WERI-Rb-1 (cell line): ENCODE measurements at regions not wholly inside any gene's neighbourhood (a gene's known extent, or its start where the extent isn't known, plus 50 kb on each side); places are given as distances from the start of the nearest gene placed in this dataset.

Source experiments
- DNase-seq: peaks from one replicate; pipeline ENCODE4 v3.0.0-alpha.2; 2020
- H3K27ac ChIP-seq: fragments of 250-450 bp; sonication (Bioruptor Pico); 2 replicates; pipeline ENCODE4 v1.5.1; 2020; ENCODE audit warnings: mild to moderate bottlenecking, moderate library complexity
- H3K27me3 ChIP-seq: fragments of 250-450 bp; sonication (Bioruptor Pico); 2 replicates; pipeline ENCODE4 v1.5.1; 2021; ENCODE audit warnings: mild to moderate bottlenecking, low read depth, moderate library complexity; ENCODE audit not compliant: insufficient read depth, severe bottlenecking
- H3K36me3 ChIP-seq: fragments of 250-450 bp; sonication (Bioruptor Pico); 2 replicates; pipeline ENCODE4 v1.5.1; 2020; ENCODE audit warnings: mild to moderate bottlenecking, moderate library complexity
- H3K4me3 ChIP-seq: 2 replicates; pipeline ENCODE4 v1.5.1; 2011; ENCODE audit warnings: low read depth, mild to moderate bottlenecking, control low read depth, low read length
- H3K9me3 ChIP-seq: fragments of 250-450 bp; sonication (Bioruptor Pico); 2 replicates; pipeline ENCODE4 v1.5.1; 2021; ENCODE audit warnings: mild to moderate bottlenecking, moderate library complexity; ENCODE audit not compliant: severe bottlenecking
- TF ChIP-seq, protein P1 (sequence below): IDR thresholded peaks from 2 replicates; pipeline ENCODE4 v1.5.1; 2011; ENCODE audit warnings: low read depth, mild to moderate bottlenecking, control low read depth, inconsistent platforms, low read length

DNA sequence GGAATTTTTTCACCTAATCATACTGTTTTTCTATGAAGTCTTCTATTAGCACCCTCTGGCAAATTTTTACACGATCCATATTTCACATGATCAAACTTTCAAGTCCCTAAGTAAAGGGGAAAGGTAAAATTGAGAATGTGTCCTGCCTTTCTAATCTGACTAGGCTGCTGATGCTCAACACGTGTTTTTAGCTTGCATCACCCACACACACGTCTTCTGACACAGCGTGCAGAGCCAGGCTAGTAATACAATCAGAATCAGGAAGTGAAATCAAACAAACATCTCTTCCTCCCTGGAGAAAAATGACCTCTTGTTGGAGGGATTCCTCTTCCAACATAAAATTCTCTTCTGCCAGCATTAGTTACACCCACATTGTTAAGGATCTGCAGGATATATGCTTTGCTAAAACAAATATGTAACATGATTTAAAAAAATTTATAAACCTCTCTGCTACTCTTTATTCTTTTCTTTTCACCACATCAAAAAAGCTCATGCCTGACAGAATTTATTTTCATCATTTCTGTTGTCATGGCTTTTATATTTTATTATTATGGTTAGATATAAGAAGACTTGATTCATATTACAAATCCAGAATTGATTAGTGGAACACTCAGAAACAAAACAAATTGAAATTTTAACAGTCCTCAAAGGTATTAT, 122.4 kb downstream of the RAP2B start:
- H3K9me3 ChIP-seq, result no peaks in the 10 kb centered on the region
- H3K4me3 ChIP-seq, result no peak overlapping the region
- no peaks in the 10 kb centered on the region for H3K27me3 ChIP-seq
- TF ChIP-seq, protein P1, sequence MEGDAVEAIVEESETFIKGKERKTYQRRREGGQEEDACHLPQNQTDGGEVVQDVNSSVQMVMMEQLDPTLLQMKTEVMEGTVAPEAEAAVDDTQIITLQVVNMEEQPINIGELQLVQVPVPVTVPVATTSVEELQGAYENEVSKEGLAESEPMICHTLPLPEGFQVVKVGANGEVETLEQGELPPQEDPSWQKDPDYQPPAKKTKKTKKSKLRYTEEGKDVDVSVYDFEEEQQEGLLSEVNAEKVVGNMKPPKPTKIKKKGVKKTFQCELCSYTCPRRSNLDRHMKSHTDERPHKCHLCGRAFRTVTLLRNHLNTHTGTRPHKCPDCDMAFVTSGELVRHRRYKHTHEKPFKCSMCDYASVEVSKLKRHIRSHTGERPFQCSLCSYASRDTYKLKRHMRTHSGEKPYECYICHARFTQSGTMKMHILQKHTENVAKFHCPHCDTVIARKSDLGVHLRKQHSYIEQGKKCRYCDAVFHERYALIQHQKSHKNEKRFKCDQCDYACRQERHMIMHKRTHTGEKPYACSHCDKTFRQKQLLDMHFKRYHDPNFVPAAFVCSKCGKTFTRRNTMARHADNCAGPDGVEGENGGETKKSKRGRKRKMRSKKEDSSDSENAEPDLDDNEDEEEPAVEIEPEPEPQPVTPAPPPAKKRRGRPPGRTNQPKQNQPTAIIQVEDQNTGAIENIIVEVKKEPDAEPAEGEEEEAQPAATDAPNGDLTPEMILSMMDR, result no peak
- H3K36me3 ChIP-seq, result no peaks in the 10 kb centered on the region
- no peak overlapping the region for H3K27ac ChIP-seq
- DNase-seq, result no peak

DNA sequence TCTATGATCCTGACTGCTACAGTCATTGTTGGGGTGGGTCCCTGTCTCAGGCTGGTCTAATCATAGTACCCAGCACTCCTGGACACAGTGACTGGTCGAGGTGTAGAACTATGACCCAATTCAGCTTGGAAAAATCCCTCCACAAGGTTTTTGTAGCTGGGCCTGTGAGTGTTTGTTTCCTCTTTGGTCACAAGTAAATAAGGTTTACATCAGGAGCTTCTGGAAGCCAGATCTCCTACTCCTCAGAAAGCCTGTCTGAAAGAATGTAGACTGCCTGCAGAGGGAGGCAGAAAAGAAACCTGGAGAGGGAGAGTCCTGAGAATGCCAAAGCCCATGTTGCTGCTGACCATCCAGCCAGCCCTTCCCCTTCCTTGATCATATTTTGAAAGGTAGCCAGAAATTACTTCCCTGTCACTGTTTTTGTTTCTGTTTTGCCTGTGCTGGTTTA, 123.2 kb downstream of the RAP2B start:
- no peaks in the 10 kb centered on the region for H3K9me3 ChIP-seq
- H3K27me3 ChIP-seq, result no peaks in the 10 kb centered on the region
- TF ChIP-seq, protein P1, result no peak
- H3K36me3 ChIP-seq, result no peaks in the 10 kb centered on the region
- no peak overlapping the region for H3K4me3 ChIP-seq
- H3K27ac ChIP-seq, result no peak overlapping the region
- DNase-seq, result no peak

DNA sequence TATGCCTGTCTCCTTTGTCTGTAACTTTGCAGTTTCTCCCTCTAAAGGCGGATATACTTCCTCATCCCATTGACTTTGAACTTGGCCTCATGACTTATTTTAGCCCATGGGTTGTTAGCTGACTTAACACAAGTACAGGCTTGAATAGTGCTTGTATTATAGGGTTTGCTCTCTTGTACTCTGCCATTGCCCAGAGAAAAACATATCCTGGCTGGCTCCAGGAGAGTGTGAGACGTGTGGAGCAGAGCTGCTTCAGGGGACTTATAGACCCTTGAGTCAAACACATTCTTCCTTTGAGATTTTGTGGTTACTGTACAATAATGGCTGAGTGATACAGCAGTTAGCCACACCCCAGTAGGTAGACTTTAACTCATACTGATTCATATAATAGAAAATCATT, 124.0 kb downstream of the RAP2B start:
- H3K4me3 ChIP-seq, result no peak overlapping the region
- no peak overlapping the region for H3K27ac ChIP-seq
- no peak for DNase-seq
- TF ChIP-seq, protein P1, result no peak
- no peaks in the 10 kb centered on the region for H3K36me3 ChIP-seq
- no peaks in the 10 kb centered on the region for H3K9me3 ChIP-seq
- H3K27me3 ChIP-seq, result no peaks in the 10 kb centered on the region

DNA sequence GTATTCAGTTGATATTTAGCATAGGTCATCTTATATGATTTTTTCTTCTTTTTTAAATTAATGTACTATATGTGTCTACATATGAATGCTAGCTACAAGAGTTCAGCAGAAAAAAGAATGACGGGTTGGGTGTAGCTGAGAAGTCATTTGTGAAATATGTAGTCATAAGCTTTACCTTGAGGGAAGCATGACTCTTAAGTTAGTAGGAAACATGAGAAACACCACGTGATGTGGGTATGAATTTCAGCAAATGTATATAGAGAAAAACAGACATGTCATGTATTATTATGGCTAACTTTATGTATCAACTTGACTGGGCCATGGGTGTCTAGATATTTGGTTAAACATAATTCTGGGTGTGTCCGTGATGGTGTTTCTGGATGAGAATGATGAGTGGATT, 125.0 kb downstream of the RAP2B start:
- H3K4me3 ChIP-seq, result no peak overlapping the region
- no peaks in the 10 kb centered on the region for H3K36me3 ChIP-seq
- no peaks in the 10 kb centered on the region for H3K9me3 ChIP-seq
- H3K27ac ChIP-seq, result no peak overlapping the region
- TF ChIP-seq, protein P1, result no peak
- no peaks in the 10 kb centered on the region for H3K27me3 ChIP-seq
- DNase-seq, result no peak

DNA sequence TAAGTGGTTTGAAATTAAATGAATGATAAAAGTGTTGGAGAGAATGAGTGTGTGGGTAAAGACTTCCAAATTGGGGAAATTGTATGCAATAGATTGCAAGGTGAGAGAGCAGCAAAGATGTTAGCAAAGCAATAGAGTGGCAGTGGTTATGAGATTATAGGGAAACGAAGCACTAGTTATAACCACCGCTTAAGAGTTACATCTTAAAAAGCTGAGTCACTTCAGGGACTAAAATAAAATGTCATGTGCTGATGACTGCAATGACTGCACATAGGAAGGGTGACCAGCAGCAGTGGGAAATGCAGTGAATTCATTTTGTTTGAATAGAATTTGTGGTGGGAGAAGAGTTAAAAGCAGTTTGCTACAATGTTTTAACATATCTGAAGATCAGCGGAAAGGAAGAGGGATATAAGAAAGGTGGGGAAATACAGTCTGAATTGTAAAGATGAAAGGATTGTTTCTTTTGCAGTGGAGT, 127.3 kb downstream of the RAP2B start:
- DNase-seq, result no peak
- TF ChIP-seq, protein P1, result no peak
- Histone ChIP-seq H3K27ac (no peak overlapping the region), H3K4me3 (no peak overlapping the region), H3K36me3 (no peaks in the 10 kb centered on the region), H3K27me3 (no peaks in the 10 kb centered on the region), H3K9me3 (no peaks in the 10 kb centered on the region)
